CD14-positive monocyte (primary cell): ENCODE measurements at regions not wholly inside any gene's neighbourhood (a gene's known extent, or its start where the extent isn't known, plus 50 kb on each side); places are given as distances from the start of the nearest gene placed in this dataset.

Experiments used
- DNase-seq, 3 donors: peaks; one replicate each; pipeline ENCODE4 v3.0.0-alpha.2; 2011 to 2022
- H2AFZ ChIP-seq: 2 replicates; pipeline ENCODE4 v1.6.0; 2012; ENCODE audit warnings: mild to moderate bottlenecking, low read depth, low read length, inconsistent platforms; ENCODE audit not compliant: insufficient read depth, poor library complexity, severe bottlenecking
- H3K27ac ChIP-seq, 2 donors: 1 replicate in 1 of 2; 2 replicates in 1 of 2; pipeline ENCODE4 v1.5.1; 2012 to 2013; ENCODE audit warnings: low read length in 2 of 2, control low read depth in 1 of 2, inconsistent platforms in 1 of 2, low read depth in 1 of 2, mild to moderate bottlenecking in 1 of 2
- H3K27me3 ChIP-seq, 2 donors: one replicate each; pipeline versions ENCODE4 v1.6.0 to v1.6.1; 2011 to 2013; ENCODE audit warnings: low read length in 2 of 2; ENCODE audit not compliant: control insufficient read depth in 2 of 2, insufficient read depth in 2 of 2
- H3K36me3 ChIP-seq, 2 donors: replicated peaks in 1 of 2; 1 replicate in 1 of 2; 2 replicates in 1 of 2; pipeline versions ENCODE4 v1.5.1 to v1.6.1; 2012 to 2013; ENCODE audit warnings: low read length in 2 of 2, control low read depth in 1 of 2, inconsistent platforms in 1 of 2, mild to moderate bottlenecking in 1 of 2; ENCODE audit not compliant: insufficient read depth in 2 of 2, control insufficient read depth in 1 of 2
- H3K4me1 ChIP-seq, 2 donors: 1 replicate in 1 of 2; 2 replicates in 1 of 2; pipeline versions ENCODE4 v1.5.1 to v1.6.1; 2012 to 2013; ENCODE audit warnings: low read length in 2 of 2, control low read depth in 1 of 2, inconsistent platforms in 1 of 2, mild to moderate bottlenecking in 1 of 2, moderate library complexity in 1 of 2; ENCODE audit not compliant: insufficient read depth in 2 of 2, control insufficient read depth in 1 of 2
- H3K4me2 ChIP-seq: replicated peaks from 2 replicates; pipeline ENCODE3; 2012; ENCODE audit warnings: low read length, moderate library complexity, mild to moderate bottlenecking; ENCODE audit not compliant: poor library complexity, severe bottlenecking; ENCODE audit errors: extremely low read depth
- H3K4me3 ChIP-seq, 3 experiments: fragments of 200-600 bp in 1 of 3; sonication (generic) in 1 of 3; replicated peaks in 1 of 3; 1 replicate in 2 of 3; 2 replicates in 1 of 3; pipeline ENCODE4 v1.5.1; 2011 to 2013; ENCODE audit warnings: low read length in 3 of 3, mild to moderate bottlenecking in 3 of 3, control low read depth in 2 of 3, low read depth in 2 of 3, inconsistent platforms in 1 of 3, moderate library complexity in 1 of 3
- H3K79me2 ChIP-seq: 2 replicates; pipeline ENCODE4 v1.6.0; 2012; ENCODE audit warnings: mild to moderate bottlenecking, control low read depth, inconsistent platforms, low read length, moderate library complexity; ENCODE audit not compliant: insufficient read depth
- H3K9ac ChIP-seq: 2 replicates; pipeline ENCODE4 v1.6.0; 2017; ENCODE audit warnings: low read length, mild to moderate bottlenecking; ENCODE audit not compliant: insufficient read depth, poor library complexity, severe bottlenecking
- H3K9me3 ChIP-seq, 2 donors: replicated peaks in 1 of 2; 1 replicate in 1 of 2; 2 replicates in 1 of 2; pipeline versions ENCODE4 v1.5.1 to v1.6.1; 2012 to 2013; ENCODE audit warnings: low read length in 2 of 2, control low read depth in 1 of 2; ENCODE audit not compliant: control insufficient read depth in 1 of 2, insufficient read depth in 1 of 2
- H4K20me1 ChIP-seq: 2 replicates; pipeline ENCODE4 v1.6.0; 2012; ENCODE audit warnings: mild to moderate bottlenecking, low read length, control low read depth, moderate library complexity; ENCODE audit not compliant: insufficient read depth
- H3K27ac Mint-ChIP-seq, 7 donors: one replicate each; pipeline ENCODE4 v1.8.0; 2020; ENCODE audit warnings: mild to moderate bottlenecking in 7 of 7, mixed read lengths in 7 of 7, moderate library complexity in 6 of 7, inconsistent platforms in 2 of 7
- H3K27me3 Mint-ChIP-seq, 3 donors: one replicate each; pipeline ENCODE4 v1.8.0; 2021 to 2022; ENCODE audit warnings: low read depth in 3 of 3, mild to moderate bottlenecking in 3 of 3, mixed read lengths in 3 of 3, moderate library complexity in 3 of 3, inconsistent platforms in 1 of 3
- H3K36me3 Mint-ChIP-seq, 2 donors: one replicate each; pipeline ENCODE4 v1.8.0; 2020; ENCODE audit warnings: mixed read lengths in 2 of 2, inconsistent platforms in 1 of 2, mild to moderate bottlenecking in 1 of 2
- H3K4me1 Mint-ChIP-seq: one replicate; pipeline ENCODE4 v1.8.0; 2020; ENCODE audit warnings: mild to moderate bottlenecking, mixed read lengths
- H3K4me3 Mint-ChIP-seq, 2 donors: one replicate each; pipeline ENCODE4 v1.8.0; 2020; ENCODE audit warnings: mild to moderate bottlenecking in 2 of 2, mixed read lengths in 2 of 2, moderate library complexity in 1 of 2
- H3K9me3 Mint-ChIP-seq, 7 donors: one replicate each; pipeline ENCODE4 v1.8.0; 2020 to 2022; ENCODE audit warnings: mixed read lengths in 7 of 7, mild to moderate bottlenecking in 6 of 7, moderate library complexity in 6 of 7, inconsistent platforms in 2 of 7
- CTCF ChIP-seq: fragments of 200-600 bp; IDR thresholded peaks from one replicate; pipeline ENCODE4 v1.8.0; 2022; ENCODE audit warnings: antibody characterized with exemption, mild to moderate bottlenecking
- WGBS: methylation state at CpG from one replicate; pipeline ENCODE4 v1.1.5; 2013; ENCODE audit warnings: missing lambda C conversion rate; ENCODE audit not compliant: insufficient coverage; 5-methylcytosine and 5-hydroxymethylcytosine counted together
- intact Hi-C, 2 donors: fragments of 100-400 bp; cut with micrococcal nuclease; formaldehyde crosslinking; loops; one replicate each; pipeline versions ENCODE4 v1.15.0 to v1.15.1; 2023

GRCh38 chr11:28679795-28680468 is 571.7 kb downstream of the METTL15 start:
- Histone ChIP-seq H3K4me1 (no peaks in the 10 kb centered on the region), H3K4me3 (no peak overlapping the region), H3K36me3 (no peaks in the 10 kb centered on the region), H2AFZ (no peak overlapping the region), H3K4me2 (no peak overlapping the region), H4K20me1 (no peaks in the 10 kb centered on the region), H3K79me2 (no peaks in the 10 kb centered on the region), H3K27ac (no peak overlapping the region), H3K9ac (no peak overlapping the region), H3K27me3 (no peaks in the 10 kb centered on the region), H3K9me3 (no peaks in the 10 kb centered on the region)
- 67% methylated on average over 1 of the region's 3 CpGs for WGBS
- intact Hi-C loops = no loop called here
- no peak overlapping the region for H3K27ac Mint-ChIP-seq
- H3K27me3 Mint-ChIP-seq = no peaks in the 10 kb centered on the region
- H3K4me3 Mint-ChIP-seq = no peak overlapping the region
- peaks cover 0 to 2% (median 0%) of the 10 kb centered on the region in 7 donors for H3K9me3 Mint-ChIP-seq
- H3K4me1 Mint-ChIP-seq = no peaks in the 10 kb centered on the region
- no peak for DNase-seq
- no peak for TF ChIP-seq CTCF
- H3K36me3 Mint-ChIP-seq = no peaks in the 10 kb centered on the region

GRCh38 chr11:28677721-28678120 is 569.5 kb downstream of the METTL15 start:
- no peaks in the 10 kb centered on the region for H3K36me3 Mint-ChIP-seq
- Histone ChIP-seq H3K27me3 (no peaks in the 10 kb centered on the region), H3K4me1 (no peaks in the 10 kb centered on the region), H3K4me2 (no peak overlapping the region), H3K9me3 (no peaks in the 10 kb centered on the region), H3K79me2 (no peaks in the 10 kb centered on the region), H3K27ac (no peak overlapping the region), H3K4me3 (no peak overlapping the region), H2AFZ (no peak overlapping the region), H4K20me1 (no peaks in the 10 kb centered on the region), H3K36me3 (no peaks in the 10 kb centered on the region), H3K9ac (no peak overlapping the region)
- H3K9me3 Mint-ChIP-seq = peaks cover 0 to 2% (median 0%) of the 10 kb centered on the region in 7 donors
- no peak overlapping the region for H3K4me3 Mint-ChIP-seq
- H3K4me1 Mint-ChIP-seq = no peaks in the 10 kb centered on the region
- no peaks in the 10 kb centered on the region for H3K27me3 Mint-ChIP-seq
- no CpG with 5 or more reads among the region's 1 CpG for WGBS
- H3K27ac Mint-ChIP-seq = no peak overlapping the region
- TF ChIP-seq CTCF = no peak
- intact Hi-C loops = no loop called here
- no peak for DNase-seq
